GM06990 (cell line): ENCODE measurements at regions not wholly inside any gene's neighbourhood (a gene's known extent, or its start where the extent isn't known, plus 50 kb on each side); places are given as distances from the start of the nearest gene placed in this dataset.

Source experiments
- DNase-seq: peaks from one replicate; pipeline ENCODE4 v3.0.0-alpha.2; 2011; ENCODE audit not compliant: insufficient read length; ENCODE audit errors: extremely low read depth
- H3K27me3 ChIP-seq: replicated peaks from 2 replicates; pipeline ENCODE4 v1.6.0; 2011; ENCODE audit warnings: low read length; ENCODE audit not compliant: control insufficient read depth, insufficient read depth
- H3K36me3 ChIP-seq: 2 replicates; pipeline ENCODE4 v1.5.1; 2011; ENCODE audit warnings: low read length; ENCODE audit not compliant: control insufficient read depth, insufficient read depth
- H3K4me3 ChIP-seq: replicated peaks from 2 replicates; pipeline ENCODE4 v1.5.1; 2011; ENCODE audit warnings: low read depth, mild to moderate bottlenecking, control low read depth, low read length
- CTCF ChIP-seq: IDR thresholded peaks from 2 replicates; pipeline ENCODE4 v1.5.1; 2011; ENCODE audit warnings: low read length, control low read depth, mild to moderate bottlenecking, inconsistent platforms; ENCODE audit not compliant: insufficient read depth, poor library complexity, severe bottlenecking

- H3K36me3 ChIP-seq = no peaks in the 10 kb centered on the region
- DNase-seq = no peak
- no peak overlapping the region for H3K4me3 ChIP-seq
- no peak for TF ChIP-seq CTCF
- H3K27me3 ChIP-seq = no peaks in the 10 kb centered on the region
Measured at GRCh38 chr13:80486402-80486801, 145.5 kb upstream of the SPRY2 start.

DNA sequence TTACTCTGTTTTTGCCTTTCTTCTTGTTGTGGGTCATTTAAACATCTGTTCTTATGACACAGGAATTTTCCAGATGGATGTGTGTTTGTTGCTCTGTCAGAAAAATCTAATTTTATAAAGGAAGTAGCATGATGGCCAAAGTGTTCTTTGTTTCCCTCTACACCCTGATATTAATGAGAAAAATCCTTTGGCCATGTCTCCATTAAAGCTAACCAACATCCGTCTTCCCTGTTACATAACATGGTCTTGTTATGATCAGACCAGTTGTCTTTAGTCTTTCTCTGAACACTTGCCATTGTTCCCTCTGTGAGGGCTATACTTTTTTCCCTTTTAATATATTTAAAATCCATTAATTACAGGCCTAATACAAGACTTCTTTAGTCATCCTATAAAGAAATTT, 142.2 kb upstream of the SPRY2 start:
- DNase-seq = no peak
- Histone ChIP-seq H3K27me3 (no peaks in the 10 kb centered on the region), H3K4me3 (no peak overlapping the region), H3K36me3 (no peaks in the 10 kb centered on the region)
- TF ChIP-seq CTCF = no peak

GRCh38 chr13:80481588-80481987, 140.7 kb upstream of the SPRY2 start:
- Histone ChIP-seq H3K36me3 (no peaks in the 10 kb centered on the region), H3K4me3 (no peak overlapping the region), H3K27me3 (no peaks in the 10 kb centered on the region)
- TF ChIP-seq CTCF = no peak
- no peak for DNase-seq

DNA sequence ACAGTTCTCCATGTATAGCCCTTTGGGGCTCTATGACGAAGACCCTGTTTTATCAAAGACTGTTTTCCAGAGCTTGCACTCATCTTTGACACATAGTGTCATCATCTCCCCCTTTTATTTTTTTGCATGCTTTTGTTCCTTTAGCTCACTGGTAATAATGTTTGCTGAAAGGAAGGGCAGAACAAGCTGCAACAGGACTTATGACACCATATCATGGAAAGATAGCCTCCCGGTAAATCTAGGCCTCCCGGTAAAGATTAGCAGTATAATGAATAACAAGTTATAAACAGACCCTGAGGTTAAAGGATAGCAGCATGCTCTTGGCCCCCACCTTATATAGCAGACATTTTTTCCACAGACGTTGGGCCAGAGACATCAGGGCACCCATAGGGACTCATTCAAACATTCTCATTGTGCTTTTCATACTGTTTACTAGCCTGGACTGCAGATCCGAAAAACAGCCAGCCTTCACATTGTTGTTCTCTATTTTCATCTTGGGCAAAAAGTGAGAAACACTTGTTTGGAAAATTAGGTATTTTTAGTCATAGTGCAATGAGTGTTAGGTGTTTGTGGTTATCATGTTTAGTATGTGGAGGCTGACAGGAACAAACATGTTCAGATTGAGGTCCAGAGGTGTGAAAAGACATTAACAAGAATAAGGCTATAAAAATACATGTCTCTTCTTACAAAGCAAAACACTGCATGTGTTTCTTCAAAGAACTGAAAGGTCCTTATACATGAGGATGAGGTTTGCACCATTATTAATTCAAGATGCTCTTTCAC, 136.9 kb upstream of the SPRY2 start:
- H3K4me3 ChIP-seq = no peak overlapping the region
- no peaks in the 10 kb centered on the region for H3K36me3 ChIP-seq
- TF ChIP-seq CTCF = no peak
- DNase-seq = no peak
- H3K27me3 ChIP-seq = no peaks in the 10 kb centered on the region

DNA sequence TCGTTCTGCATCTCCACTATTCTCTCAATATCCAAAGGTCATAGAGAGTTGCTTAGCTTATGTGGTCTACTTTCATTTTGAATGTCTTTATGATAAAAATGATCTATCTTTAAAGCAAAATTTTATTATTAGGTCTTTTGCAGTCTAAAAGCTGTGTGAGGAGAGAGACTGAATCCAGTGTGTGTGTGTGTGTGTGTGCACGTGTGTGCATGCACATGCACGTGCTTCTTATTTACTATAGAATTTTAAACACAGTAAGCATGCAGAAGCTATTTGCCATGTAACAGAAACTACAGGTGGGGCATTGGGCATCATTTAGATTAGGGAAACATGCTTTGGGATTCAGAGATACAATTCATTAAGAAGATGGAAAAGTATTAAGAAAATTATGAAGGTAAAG, 136.0 kb upstream of the SPRY2 start:
- no peak for TF ChIP-seq CTCF
- no peaks in the 10 kb centered on the region for H3K36me3 ChIP-seq
- H3K4me3 ChIP-seq = no peak overlapping the region
- H3K27me3 ChIP-seq = no peaks in the 10 kb centered on the region
- DNase-seq = no peak

- DNase-seq = no peak
- no peak for TF ChIP-seq CTCF
- Histone ChIP-seq H3K27me3 (no peaks in the 10 kb centered on the region), H3K4me3 (no peak overlapping the region), H3K36me3 (no peaks in the 10 kb centered on the region)
Measured at GRCh38 chr13:80475718-80476117, 134.8 kb upstream of the SPRY2 start.
